Panc1 (cell line): ENCODE measurements at regions not wholly inside any gene's neighbourhood (a gene's known extent, or its start where the extent isn't known, plus 50 kb on each side); places are given as distances from the start of the nearest gene placed in this dataset.

Source experiments
- ATAC-seq: fragments of 200-7000 bp; cut with Tn5 transposase; 2 replicates; pipeline ENCODE4 v1.9.1; 2020; ENCODE audit warnings: mild to moderate bottlenecking, moderate library complexity
- BruUV-seq: library from RNA; stranded (reverse); fragments of 400-500 nt; replicated peaks from 2 replicates; lab custom pipeline; 2021; lab: Mats Ljungman, UMichigan
- CTCF ChIA-PET: fragments of 300-600 bp; sonication (Branson Sonifier 250); formaldehyde crosslinking; loops from one replicate; lab custom pipeline; 2022; ENCODE audit warnings: antibody characterized with exemption; lab: Charles Lee
- POLR2A ChIA-PET: fragments of 300-600 bp; sonication (Branson Sonifier 250); formaldehyde crosslinking; loops from one replicate; lab custom pipeline; 2022; ENCODE audit warnings: antibody characterized with exemption; lab: Charles Lee
- DNase-seq: peaks from one replicate; pipeline ENCODE4 v3.0.0-alpha.2; 2010; ENCODE audit warnings: low read depth, low spot score
- H3K27ac ChIP-seq: 2 replicates; pipeline ENCODE4 v1.5.1; 2011; ENCODE audit warnings: mild to moderate bottlenecking, low read length, inconsistent platforms
- H3K27me3 ChIP-seq: fragments of 200-500 bp; sonication (Bioruptor generic); 2 replicates; pipeline ENCODE4 v1.6.0; 2014; ENCODE audit warnings: low read length, inconsistent platforms; ENCODE audit not compliant: control insufficient read depth, insufficient read depth
- H3K36me3 ChIP-seq: fragments of 200-500 bp; sonication (Bioruptor generic); 2 replicates; pipeline ENCODE4 v1.5.1; 2014; ENCODE audit warnings: inconsistent platforms, mild to moderate bottlenecking, low read length, moderate library complexity; ENCODE audit not compliant: control insufficient read depth, insufficient read depth
- H3K4me1 ChIP-seq: 2 replicates; pipeline ENCODE4 v1.5.1; 2011; ENCODE audit warnings: inconsistent platforms, mild to moderate bottlenecking, low read length, moderate library complexity; ENCODE audit not compliant: control insufficient read depth, insufficient read depth
- H3K4me3 ChIP-seq, 2 experiments: 2 replicates each; pipeline ENCODE4 v1.5.1; 2011 to 2012; ENCODE audit warnings: low read depth in 2 of 2, low read length in 2 of 2, mild to moderate bottlenecking in 2 of 2, inconsistent platforms in 1 of 2, moderate library complexity in 1 of 2
- H3K9me3 ChIP-seq: fragments of 200-500 bp; sonication (Bioruptor generic); 2 replicates; pipeline ENCODE4 v1.5.1; 2014; ENCODE audit warnings: low read depth, mild to moderate bottlenecking, inconsistent platforms, low read length, moderate library complexity; ENCODE audit not compliant: control insufficient read depth, insufficient read depth
- CTCF ChIP-seq: fragments of 450-650 bp; IDR thresholded peaks from 2 replicates; pipeline ENCODE4 v1.5.1; 2017; ENCODE audit warnings: mild to moderate bottlenecking
- POLR2AphosphoS5 ChIP-seq: IDR thresholded peaks from 2 replicates; pipeline ENCODE4 v1.6.1; 2012; ENCODE audit warnings: mild to moderate bottlenecking, low read depth, low read length, moderate library complexity
- REST ChIP-seq, 2 experiments: IDR thresholded peaks; 2 replicates each; pipeline ENCODE4 v1.6.1; 2011 to 2012; ENCODE audit warnings: low read depth in 2 of 2, control low read depth in 1 of 2, low read length in 1 of 2, mild to moderate bottlenecking in 1 of 2, moderate library complexity in 1 of 2; ENCODE audit not compliant: insufficient read depth in 1 of 2
- SIN3A ChIP-seq: IDR thresholded peaks from 2 replicates; pipeline ENCODE4 v1.6.1; 2012; ENCODE audit warnings: low read depth, mild to moderate bottlenecking, low read length, moderate library complexity, borderline replicate concordance; ENCODE audit not compliant: insufficient read depth
- TCF7L2 ChIP-seq: IDR thresholded peaks from 2 replicates; pipeline ENCODE4 v1.6.1; 2011; ENCODE audit warnings: mild to moderate bottlenecking, low read depth, low read length, inconsistent platforms
- in situ Hi-C: cut with HindIII; loops from 2 replicates; pipeline ENCODE4 v1.10.0; 2016; ENCODE audit warnings: low sequenced_read_pairs, low pct_unique_long_range_greater_than_20kb
- intact Hi-C: fragments of 100-400 bp; cut with micrococcal nuclease; formaldehyde crosslinking; loops from one replicate; pipeline ENCODE4 v1.10.0; 2022; ENCODE audit not compliant: unreplicated experiment

- H3K4me3 ChIP-seq = no peak overlapping the region
- no peaks in the 10 kb centered on the region for H3K9me3 ChIP-seq
- intact Hi-C loops (no loop called here), in situ Hi-C loops (no loop called here)
- H3K36me3 ChIP-seq = no peaks in the 10 kb centered on the region
- ATAC-seq (no peak), DNase-seq (no peak)
- H3K4me1 ChIP-seq = no peaks in the 10 kb centered on the region
- H3K27ac ChIP-seq = no peak overlapping the region
- no peak for TF ChIP-seq TCF7L2
- no peak for TF ChIP-seq POLR2AphosphoS5
- no peak for TF ChIP-seq CTCF
- no peak for TF ChIP-seq REST (IDR thresholded peaks at IDR 0.05; ENCODE audit: insufficient read depth in 1 of 2, low read depth in 2 of 2, low read length in 1 of 2)
- no peak for TF ChIP-seq SIN3A
- no peaks in the 10 kb centered on the region for H3K27me3 ChIP-seq
- BruUV-seq = no TSS peak
- ChIA-PET CTCF (no interaction called here), POLR2A (no interaction called here)
These were observed 110.0 kb upstream of the DACH1 start for GRCh38 chr13:71977028-71977427.

- H3K36me3 ChIP-seq = no peaks in the 10 kb centered on the region
- H3K4me1 ChIP-seq = no peaks in the 10 kb centered on the region
- H3K27ac ChIP-seq = no peak overlapping the region
- DNase-seq = no peak
- intact Hi-C loops (no loop called here), in situ Hi-C loops (no loop called here)
- ChIA-PET CTCF (no interaction called here), POLR2A (no interaction called here)
- TF ChIP-seq POLR2AphosphoS5 (no peak), REST (IDR thresholded peaks at IDR 0.05; ENCODE audit: insufficient read depth in 1 of 2, low read depth in 2 of 2, low read length in 1 of 2) (no peak), CTCF (no peak), TCF7L2 (no peak), SIN3A (no peak)
- H3K4me3 ChIP-seq = no peak overlapping the region
- no TSS peak for BruUV-seq
- no peak for ATAC-seq
- H3K27me3 ChIP-seq = no peaks in the 10 kb centered on the region
- H3K9me3 ChIP-seq = no peaks in the 10 kb centered on the region
These were observed 101.0 kb upstream of the DACH1 start for GRCh38 chr13:71967990-71968389.
